ENCODE measurements at regions not wholly inside any gene's neighbourhood (a gene's known extent, or its start where the extent isn't known, plus 50 kb on each side); places are given as distances from the start of the nearest gene placed in this dataset.

GRCh38 chr21:31450980-31451379 lies 106.9 kb upstream of the TIAM1 start:
- DNase-seq (ENCODE audit: low spot score): no peak
- no peak overlapping the region for H3K4me3 ChIP-seq
- no peak for TF ChIP-seq CTCF (IDR thresholded peaks at IDR 0.05)
- no peak overlapping the region for H3K27ac ChIP-seq

GRCh38 chr21:31449921-31450535 lies 106.0 kb upstream of the TIAM1 start:
- H3K4me3 ChIP-seq: no peak overlapping the region
- DNase-seq (ENCODE audit: low spot score): no peak
- TF ChIP-seq CTCF (IDR thresholded peaks at IDR 0.05): no peak
- no peak overlapping the region for H3K27ac ChIP-seq

- Histone ChIP-seq H3K27ac (no peak overlapping the region), H3K4me3 (no peak overlapping the region)
- TF ChIP-seq CTCF (IDR thresholded peaks at IDR 0.05): no peak
- DNase-seq (ENCODE audit: low spot score): no peak
Measured at GRCh38 chr21:31448496-31448895, 104.4 kb upstream of the TIAM1 start.

- TF ChIP-seq CTCF (IDR thresholded peaks at IDR 0.05): no peak
- DNase-seq (ENCODE audit: low spot score): no peak
- Histone ChIP-seq H3K4me3 (no peak overlapping the region), H3K27ac (no peak overlapping the region)
Measured at GRCh38 chr21:31447505-31447904, 103.4 kb upstream of the TIAM1 start.

- Histone ChIP-seq H3K4me3 (no peak overlapping the region), H3K27ac (no peak overlapping the region)
- TF ChIP-seq CTCF (IDR thresholded peaks at IDR 0.05): no peak
- no peak for DNase-seq (ENCODE audit: low spot score)
Measured at GRCh38 chr21:31446226-31446855, 102.3 kb upstream of the TIAM1 start.

- no peak for TF ChIP-seq CTCF (IDR thresholded peaks at IDR 0.05)
- no peak overlapping the region for H3K4me3 ChIP-seq
- no peak for DNase-seq (ENCODE audit: low spot score)
- H3K27ac ChIP-seq: no peak overlapping the region
Measured at GRCh38 chr21:31445137-31445536, 101.1 kb upstream of the TIAM1 start.
